ENCODE measurements at regions not wholly inside any gene's neighbourhood (a gene's known extent, or its start where the extent isn't known, plus 50 kb on each side); places are given as distances from the start of the nearest gene placed in this dataset.

DNA sequence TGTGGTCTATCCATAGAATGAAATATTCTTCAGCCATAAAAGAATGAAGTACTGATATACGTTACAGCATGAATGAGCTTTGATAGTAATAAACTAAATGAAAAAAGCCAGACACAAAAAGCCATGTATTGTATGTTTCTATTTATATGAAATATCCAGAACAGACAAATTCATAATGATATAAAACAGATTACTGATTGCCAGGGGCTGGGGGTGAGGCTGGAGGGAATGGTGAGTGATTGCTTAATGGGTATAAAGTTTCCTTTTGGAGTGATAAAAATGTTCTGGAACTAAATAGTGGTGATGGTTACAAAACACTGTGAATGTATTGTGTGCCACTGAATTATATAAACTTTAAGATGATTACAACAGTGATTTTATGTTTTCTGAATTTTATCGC is 200.5 kb downstream of the MC4R start:
- no peak for TF ChIP-seq CTCF (conservative IDR thresholded peaks at IDR 0.05; ENCODE audit: low read depth, low read length)
- Histone ChIP-seq H3K79me2 (ENCODE audit: insufficient read depth, low read depth) (no peaks in the 10 kb centered on the region), H3K4me2 (no peak overlapping the region), H3K4me3 (IDR thresholded peaks at IDR 0.05; ENCODE audit: insufficient read depth, low read depth, low read length) (no peak overlapping the region), H3K27me3 (ENCODE audit: insufficient read depth, low read depth) (no peaks in the 10 kb centered on the region), H3K36me3 (ENCODE audit: insufficient read depth) (no peaks in the 10 kb centered on the region), H3K27ac (no peak overlapping the region), H2AFZ (ENCODE audit: low read depth) (no peak overlapping the region), H3K9ac (no peak overlapping the region), H4K20me1 (ENCODE audit: insufficient read depth) (no peaks in the 10 kb centered on the region), H3K4me1 (ENCODE audit: low read depth, poor library complexity, severe bottlenecking) (no peaks in the 10 kb centered on the region)

- no peaks in the 10 kb centered on the region for H3K27me3 ChIP-seq (ENCODE audit: insufficient read depth, low read depth)
- no peak for TF ChIP-seq CTCF (conservative IDR thresholded peaks at IDR 0.05; ENCODE audit: low read depth, low read length)
- H3K27ac ChIP-seq, result no peak overlapping the region
- H3K79me2 ChIP-seq (ENCODE audit: insufficient read depth, low read depth), result no peaks in the 10 kb centered on the region
- H3K36me3 ChIP-seq (ENCODE audit: insufficient read depth), result no peaks in the 10 kb centered on the region
- no peak overlapping the region for H2AFZ ChIP-seq (ENCODE audit: low read depth)
- no peaks in the 10 kb centered on the region for H4K20me1 ChIP-seq (ENCODE audit: insufficient read depth)
- no peak overlapping the region for H3K4me3 ChIP-seq (IDR thresholded peaks at IDR 0.05; ENCODE audit: insufficient read depth, low read depth, low read length)
- no peak overlapping the region for H3K4me2 ChIP-seq
- H3K4me1 ChIP-seq (ENCODE audit: low read depth, poor library complexity, severe bottlenecking), result no peaks in the 10 kb centered on the region
- H3K9ac ChIP-seq, result no peak overlapping the region
Measured at GRCh38 chr18:60163622-60164021, 209.0 kb downstream of the MC4R start.

GRCh38 chr18:60162388-60162787 is 210.2 kb downstream of the MC4R start:
- no peak overlapping the region for H2AFZ ChIP-seq (ENCODE audit: low read depth)
- no peaks in the 10 kb centered on the region for H3K27me3 ChIP-seq (ENCODE audit: insufficient read depth, low read depth)
- no peak overlapping the region for H3K4me3 ChIP-seq (IDR thresholded peaks at IDR 0.05; ENCODE audit: insufficient read depth, low read depth, low read length)
- H3K36me3 ChIP-seq (ENCODE audit: insufficient read depth), result no peaks in the 10 kb centered on the region
- H3K27ac ChIP-seq, result no peak overlapping the region
- no peaks in the 10 kb centered on the region for H3K4me1 ChIP-seq (ENCODE audit: low read depth, poor library complexity, severe bottlenecking)
- no peaks in the 10 kb centered on the region for H4K20me1 ChIP-seq (ENCODE audit: insufficient read depth)
- H3K4me2 ChIP-seq, result no peak overlapping the region
- H3K79me2 ChIP-seq (ENCODE audit: insufficient read depth, low read depth), result no peaks in the 10 kb centered on the region
- TF ChIP-seq CTCF (conservative IDR thresholded peaks at IDR 0.05; ENCODE audit: low read depth, low read length), result no peak
- no peak overlapping the region for H3K9ac ChIP-seq

DNA sequence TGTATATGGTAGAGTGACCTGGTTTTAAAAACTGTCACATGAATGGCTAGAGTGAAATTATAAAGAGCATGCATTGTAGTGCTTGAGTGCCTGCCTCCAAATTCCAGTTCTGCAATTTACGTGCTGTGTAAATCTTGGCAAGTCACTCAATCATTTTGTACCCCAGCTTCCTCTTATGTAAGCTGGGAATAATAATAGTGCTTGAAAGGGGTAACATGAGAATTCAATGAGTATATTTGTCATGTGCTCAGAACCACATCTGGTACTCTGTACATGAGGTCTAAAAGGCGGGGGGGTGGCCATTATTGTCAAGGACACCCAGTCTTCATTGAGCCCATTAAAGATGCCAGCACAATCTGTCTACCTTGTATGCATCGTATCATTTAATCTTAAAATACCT is 214.8 kb downstream of the MC4R start:
- no peak for TF ChIP-seq CTCF (conservative IDR thresholded peaks at IDR 0.05; ENCODE audit: low read depth, low read length)
- Histone ChIP-seq H3K27me3 (ENCODE audit: insufficient read depth, low read depth) (no peaks in the 10 kb centered on the region), H3K4me1 (ENCODE audit: low read depth, poor library complexity, severe bottlenecking) (no peaks in the 10 kb centered on the region), H4K20me1 (ENCODE audit: insufficient read depth) (no peaks in the 10 kb centered on the region), H3K9ac (no peak overlapping the region), H3K4me2 (no peak overlapping the region), H3K4me3 (IDR thresholded peaks at IDR 0.05; ENCODE audit: insufficient read depth, low read depth, low read length) (no peak overlapping the region), H2AFZ (ENCODE audit: low read depth) (no peak overlapping the region), H3K79me2 (ENCODE audit: insufficient read depth, low read depth) (no peaks in the 10 kb centered on the region), H3K36me3 (ENCODE audit: insufficient read depth) (no peaks in the 10 kb centered on the region), H3K27ac (no peak overlapping the region)

GRCh38 chr18:60153376-60153775 is 219.2 kb downstream of the MC4R start:
- Histone ChIP-seq H3K36me3 (ENCODE audit: insufficient read depth) (no peaks in the 10 kb centered on the region), H3K4me2 (no peak overlapping the region), H2AFZ (ENCODE audit: low read depth) (no peak overlapping the region), H3K79me2 (ENCODE audit: insufficient read depth, low read depth) (no peaks in the 10 kb centered on the region), H3K27me3 (ENCODE audit: insufficient read depth, low read depth) (no peaks in the 10 kb centered on the region), H4K20me1 (ENCODE audit: insufficient read depth) (no peaks in the 10 kb centered on the region), H3K27ac (no peak overlapping the region), H3K9ac (no peak overlapping the region), H3K4me3 (IDR thresholded peaks at IDR 0.05; ENCODE audit: insufficient read depth, low read depth, low read length) (no peak overlapping the region), H3K4me1 (ENCODE audit: low read depth, poor library complexity, severe bottlenecking) (no peaks in the 10 kb centered on the region)
- no peak for TF ChIP-seq CTCF (conservative IDR thresholded peaks at IDR 0.05; ENCODE audit: low read depth, low read length)
